WERI-Rb-1 (cell line): ENCODE measurements at regions not wholly inside any gene's neighbourhood (a gene's known extent, or its start where the extent isn't known, plus 50 kb on each side); places are given as distances from the start of the nearest gene placed in this dataset.

ENCODE experiments used
- DNase-seq: peaks from one replicate; pipeline ENCODE4 v3.0.0-alpha.2; 2020
- H3K27ac ChIP-seq: fragments of 250-450 bp; sonication (Bioruptor Pico); 2 replicates; pipeline ENCODE4 v1.5.1; 2020; ENCODE audit warnings: mild to moderate bottlenecking, moderate library complexity
- H3K27me3 ChIP-seq: fragments of 250-450 bp; sonication (Bioruptor Pico); 2 replicates; pipeline ENCODE4 v1.5.1; 2021; ENCODE audit warnings: mild to moderate bottlenecking, low read depth, moderate library complexity; ENCODE audit not compliant: insufficient read depth, severe bottlenecking
- H3K36me3 ChIP-seq: fragments of 250-450 bp; sonication (Bioruptor Pico); 2 replicates; pipeline ENCODE4 v1.5.1; 2020; ENCODE audit warnings: mild to moderate bottlenecking, moderate library complexity
- H3K4me3 ChIP-seq: 2 replicates; pipeline ENCODE4 v1.5.1; 2011; ENCODE audit warnings: low read depth, mild to moderate bottlenecking, control low read depth, low read length
- H3K9me3 ChIP-seq: fragments of 250-450 bp; sonication (Bioruptor Pico); 2 replicates; pipeline ENCODE4 v1.5.1; 2021; ENCODE audit warnings: mild to moderate bottlenecking, moderate library complexity; ENCODE audit not compliant: severe bottlenecking
- CTCF ChIP-seq: IDR thresholded peaks from 2 replicates; pipeline ENCODE4 v1.5.1; 2011; ENCODE audit warnings: low read depth, mild to moderate bottlenecking, control low read depth, inconsistent platforms, low read length

DNA sequence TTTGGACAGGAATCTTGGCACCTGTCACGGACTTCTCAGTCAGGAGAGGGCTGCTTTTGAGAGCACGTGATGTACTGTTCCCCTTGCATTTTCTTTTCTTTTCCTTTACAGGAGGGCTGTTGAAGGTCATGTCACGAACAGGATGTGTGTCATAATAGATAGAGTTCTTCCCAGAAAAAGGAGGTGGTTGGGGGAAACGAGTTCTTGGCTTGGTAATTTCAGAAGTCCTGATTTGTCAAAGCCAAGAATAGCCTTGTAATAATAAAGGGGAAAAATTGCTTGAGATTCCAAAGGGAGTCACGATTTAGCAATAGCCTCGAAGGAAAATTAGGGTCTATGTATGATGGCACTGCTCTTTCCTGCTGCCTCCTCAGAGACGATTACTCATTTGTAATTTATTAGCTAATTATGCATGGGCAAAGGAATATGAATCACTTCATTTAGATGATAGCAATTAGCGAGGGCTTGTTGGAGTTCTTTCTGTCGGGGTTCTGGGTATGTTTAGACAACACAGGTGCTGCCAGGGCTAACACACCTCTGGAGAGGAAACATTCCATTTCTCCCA lies 277.7 kb upstream of the N4BP1 start:
- Histone ChIP-seq H3K27ac (no peak overlapping the region), H3K36me3 (no peaks in the 10 kb centered on the region), H3K9me3 (no peaks in the 10 kb centered on the region), H3K27me3 (no peaks in the 10 kb centered on the region), H3K4me3 (no peak overlapping the region)
- DNase-seq = no peak
- no peak for TF ChIP-seq CTCF

- no peak for TF ChIP-seq CTCF
- no peaks in the 10 kb centered on the region for H3K36me3 ChIP-seq
- H3K27ac ChIP-seq = no peak overlapping the region
- no peaks in the 10 kb centered on the region for H3K27me3 ChIP-seq
- no peaks in the 10 kb centered on the region for H3K9me3 ChIP-seq
- no peak for DNase-seq
- no peak overlapping the region for H3K4me3 ChIP-seq
Observed at GRCh38 chr16:48885471-48885870, 275.5 kb upstream of the N4BP1 start.

GRCh38 chr16:48881272-48881671 lies 271.3 kb upstream of the N4BP1 start:
- no peaks in the 10 kb centered on the region for H3K27me3 ChIP-seq
- H3K36me3 ChIP-seq = no peaks in the 10 kb centered on the region
- DNase-seq = no peak
- H3K4me3 ChIP-seq = no peak overlapping the region
- TF ChIP-seq CTCF = no peak
- H3K27ac ChIP-seq = no peak overlapping the region
- no peaks in the 10 kb centered on the region for H3K9me3 ChIP-seq

GRCh38 chr16:48879223-48880122 lies 269.5 kb upstream of the N4BP1 start:
- no peak for DNase-seq
- Histone ChIP-seq H3K9me3 (no peaks in the 10 kb centered on the region), H3K27me3 (no peaks in the 10 kb centered on the region), H3K36me3 (no peaks in the 10 kb centered on the region), H3K27ac (no peak overlapping the region), H3K4me3 (no peak overlapping the region)
- no peak for TF ChIP-seq CTCF

DNA sequence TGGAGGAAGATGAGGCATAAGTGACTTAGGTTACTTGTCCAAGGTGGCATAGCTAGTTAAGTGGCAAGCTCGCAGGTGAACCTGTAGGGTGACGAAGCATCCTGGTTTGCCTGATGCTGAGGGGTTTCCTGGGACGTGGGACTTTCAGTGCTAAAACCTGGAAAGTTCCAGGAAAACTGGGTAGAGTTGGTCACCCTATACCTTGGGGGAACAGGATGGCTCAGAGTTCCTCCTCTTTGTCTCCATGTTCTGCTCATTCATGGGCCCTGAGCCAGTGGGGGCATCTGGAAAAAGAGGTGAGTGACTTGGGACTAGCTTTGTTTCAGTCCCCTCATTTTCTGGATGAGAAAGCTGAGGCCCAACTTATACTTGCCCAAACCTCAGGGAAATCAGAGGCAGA lies 268.0 kb upstream of the N4BP1 start:
- no peaks in the 10 kb centered on the region for H3K36me3 ChIP-seq
- no peak overlapping the region for H3K4me3 ChIP-seq
- no peaks in the 10 kb centered on the region for H3K9me3 ChIP-seq
- H3K27me3 ChIP-seq = no peaks in the 10 kb centered on the region
- no peak overlapping the region for H3K27ac ChIP-seq
- TF ChIP-seq CTCF = no peak
- DNase-seq = no peak
